ENCODE measurements at regions not wholly inside any gene's neighbourhood (a gene's known extent, or its start where the extent isn't known, plus 50 kb on each side); places are given as distances from the start of the nearest gene placed in this dataset.

- Histone ChIP-seq H3K36me3 (no peaks in the 10 kb centered on the region), H3K27ac (no peak overlapping the region), H4K20me1 (no peaks in the 10 kb centered on the region), H3K9ac (no peak overlapping the region), H3K4me1 (peaks cover 13% of the 10 kb centered on the region), H3K27me3 (no peaks in the 10 kb centered on the region), H3K4me3 (no peak overlapping the region), H3K9me3 (peaks cover 11% of the 10 kb centered on the region), H3K4me2 (no peak overlapping the region)
- TF ChIP-seq Cebpa-rat (IDR thresholded peaks at IDR 0.05), result no peak
Measured at GRCh38 chr6:21840428-21840827, 246.9 kb downstream of the SOX4 start.

GRCh38 chr6:21842875-21843645 is 249.5 kb downstream of the SOX4 start:
- H3K27me3 ChIP-seq, result no peaks in the 10 kb centered on the region
- no peak overlapping the region for H3K4me3 ChIP-seq
- no peaks in the 10 kb centered on the region for H3K36me3 ChIP-seq
- H3K4me2 ChIP-seq, result no peak overlapping the region
- H3K27ac ChIP-seq, result no peak overlapping the region
- TF ChIP-seq Cebpa-rat (IDR thresholded peaks at IDR 0.05), result no peak
- H3K9ac ChIP-seq, result no peak overlapping the region
- H3K9me3 ChIP-seq, result peaks cover 11% of the 10 kb centered on the region
- no peaks in the 10 kb centered on the region for H4K20me1 ChIP-seq
- H3K4me1 ChIP-seq, result peaks cover 31% of the 10 kb centered on the region

GRCh38 chr6:21844120-21844917 is 250.8 kb downstream of the SOX4 start:
- no peaks in the 10 kb centered on the region for H4K20me1 ChIP-seq
- no peak overlapping the region for H3K9ac ChIP-seq
- no peak overlapping the region for H3K27ac ChIP-seq

GRCh38 chr6:21845018-21845417 is 251.5 kb downstream of the SOX4 start:
- no peaks in the 10 kb centered on the region for H3K27me3 ChIP-seq
- no peak overlapping the region for H3K27ac ChIP-seq
- peaks cover 43% of the 10 kb centered on the region for H3K4me1 ChIP-seq
- no peak overlapping the region for H3K9ac ChIP-seq
- H4K20me1 ChIP-seq, result no peaks in the 10 kb centered on the region
- no peak overlapping the region for H3K4me3 ChIP-seq
- H3K9me3 ChIP-seq, result peaks cover 22% of the 10 kb centered on the region
- no peak for TF ChIP-seq Cebpa-rat (IDR thresholded peaks at IDR 0.05)
- H3K36me3 ChIP-seq, result no peaks in the 10 kb centered on the region
- no peak overlapping the region for H3K4me2 ChIP-seq

More at GRCh38 chr6:21844120-21844917, 250.8 kb downstream of the SOX4 start:
- H3K36me3 ChIP-seq, result no peaks in the 10 kb centered on the region
- H3K4me3 ChIP-seq, result no peak overlapping the region
- H3K4me1 ChIP-seq, result peaks cover 39% of the 10 kb centered on the region
- H3K4me2 ChIP-seq, result no peak overlapping the region
- H3K27me3 ChIP-seq, result no peaks in the 10 kb centered on the region
- no peak for TF ChIP-seq Cebpa-rat (IDR thresholded peaks at IDR 0.05)
- peaks cover 22% of the 10 kb centered on the region for H3K9me3 ChIP-seq

- Histone ChIP-seq H4K20me1 (no peaks in the 10 kb centered on the region), H3K4me2 (no peak overlapping the region), H3K9me3 (peaks cover 19% of the 10 kb centered on the region), H3K27me3 (no peaks in the 10 kb centered on the region), H3K9ac (no peak overlapping the region), H3K27ac (no peak overlapping the region), H3K36me3 (no peaks in the 10 kb centered on the region), H3K4me1 (peaks cover 47% of the 10 kb centered on the region), H3K4me3 (no peak overlapping the region)
- TF ChIP-seq Cebpa-rat (IDR thresholded peaks at IDR 0.05), result no peak
Measured at GRCh38 chr6:21845439-21846140, 252.0 kb downstream of the SOX4 start.

- peak overlapping the region; percentile 35; the same call in 1 of the 2 replicates for H3K9ac ChIP-seq
- no peaks in the 10 kb centered on the region for H3K27me3 ChIP-seq
- peaks cover 47% of the 10 kb centered on the region for H3K4me1 ChIP-seq
- H3K4me3 ChIP-seq, result no peak overlapping the region
- H3K36me3 ChIP-seq, result no peaks in the 10 kb centered on the region
- H4K20me1 ChIP-seq, result no peaks in the 10 kb centered on the region
- H3K9me3 ChIP-seq, result peaks cover 19% of the 10 kb centered on the region
- no peak for TF ChIP-seq Cebpa-rat (IDR thresholded peaks at IDR 0.05)
- peak overlapping the region; percentile 55 for H3K27ac ChIP-seq
- peak overlapping the region; percentile 76 for H3K4me2 ChIP-seq
Measured at GRCh38 chr6:21846541-21847451, 253.2 kb downstream of the SOX4 start.

- Histone ChIP-seq H4K20me1 (no peaks in the 10 kb centered on the region), H3K4me3 (no peak overlapping the region), H3K27ac (peak overlapping the region; percentile 55; the same call in 1 of the 2 replicates), H3K27me3 (no peaks in the 10 kb centered on the region), H3K4me2 (peak overlapping the region; percentile 76), H3K9ac (0 out of 2 replicates have a peak overlapping the region, but pooled peaks have one; percentile 35), H3K4me1 (peaks cover 47% of the 10 kb centered on the region), H3K36me3 (no peaks in the 10 kb centered on the region), H3K9me3 (peaks cover 14% of the 10 kb centered on the region)
- TF ChIP-seq Cebpa-rat (IDR thresholded peaks at IDR 0.05), result no peak
Measured at GRCh38 chr6:21847711-21848480, 254.3 kb downstream of the SOX4 start.

- no peak for TF ChIP-seq Cebpa-rat (IDR thresholded peaks at IDR 0.05)
- Histone ChIP-seq H3K9me3 (peaks cover 14% of the 10 kb centered on the region), H3K36me3 (no peaks in the 10 kb centered on the region), H3K4me3 (no peak overlapping the region), H3K27me3 (no peaks in the 10 kb centered on the region), H3K4me1 (peaks cover 47% of the 10 kb centered on the region), H3K27ac (no peak overlapping the region), H3K4me2 (0 out of 2 replicates have a peak overlapping the region, but pooled peaks have one; percentile 0), H4K20me1 (no peaks in the 10 kb centered on the region), H3K9ac (no peak overlapping the region)
Measured at GRCh38 chr6:21850691-21851090, 257.1 kb downstream of the SOX4 start.

Data from BLaER1 (cell line).